BLaER1 (cell line): ENCODE measurements at regions not wholly inside any gene's neighbourhood (a gene's known extent, or its start where the extent isn't known, plus 50 kb on each side); places are given as distances from the start of the nearest gene placed in this dataset.
"Not testable (repeated sequence)": the region's sequence is repeated elsewhere in the genome, so short reads cannot be mapped to it uniquely, and the experiment has no call there.

Experiments used
- H3K27ac ChIP-seq: shearing (Covaris generic); formaldehyde crosslinking; 2 replicates; pipeline ENCODE4 v1.8.1; 2022
- H3K27me3 ChIP-seq: shearing (Covaris generic); formaldehyde crosslinking; 2 replicates; pipeline ENCODE4 v1.8.1; 2022
- H3K36me3 ChIP-seq: shearing (Covaris generic); formaldehyde crosslinking; 2 replicates; pipeline ENCODE4 v1.8.1; 2022
- H3K4me1 ChIP-seq: shearing (Covaris generic); formaldehyde crosslinking; 2 replicates; pipeline ENCODE4 v1.8.1; 2022
- H3K4me2 ChIP-seq: shearing (Covaris generic); formaldehyde crosslinking; 2 replicates; pipeline ENCODE4 v1.8.1; 2022
- H3K4me3 ChIP-seq: shearing (Covaris generic); formaldehyde crosslinking; 2 replicates; pipeline ENCODE4 v1.8.1; 2022
- H3K9ac ChIP-seq: shearing (Covaris generic); formaldehyde crosslinking; 2 replicates; pipeline ENCODE4 v1.8.1; 2022
- H3K9me3 ChIP-seq: shearing (Covaris generic); formaldehyde crosslinking; 2 replicates; pipeline ENCODE4 v1.8.1; 2022
- H4K20me1 ChIP-seq: shearing (Covaris generic); formaldehyde crosslinking; 2 replicates; pipeline ENCODE4 v1.8.1; 2022
- Cebpa-rat ChIP-seq: shearing (Covaris generic); IDR thresholded peaks from 2 replicates; pipeline ENCODE4 v1.8.1; 2022

GRCh38 chr6:125637207-125637606 lies 112.2 kb upstream of the HEY2 start:
- no peak overlapping the region for H3K27ac ChIP-seq
- no peaks in the 10 kb centered on the region for H3K27me3 ChIP-seq
- no peaks in the 10 kb centered on the region for H3K9me3 ChIP-seq
- no peaks in the 10 kb centered on the region for H4K20me1 ChIP-seq
- H3K36me3 ChIP-seq, result no peaks in the 10 kb centered on the region
- no peak overlapping the region for H3K4me3 ChIP-seq
- H3K9ac ChIP-seq, result no peak overlapping the region
- H3K4me2 ChIP-seq, result no peak overlapping the region
- TF ChIP-seq Cebpa-rat, result no peak
- H3K4me1 ChIP-seq, result 0 out of 2 replicates have a peak, but pooled peaks cover 7% of the 10 kb centered on the region

GRCh38 chr6:125639466-125640020 lies 109.9 kb upstream of the HEY2 start:
- H3K4me1 ChIP-seq, result 0 out of 2 replicates have a peak, but pooled peaks cover 7% of the 10 kb centered on the region
- no peaks in the 10 kb centered on the region for H3K36me3 ChIP-seq
- H3K9ac ChIP-seq, result no peak overlapping the region
- no peak overlapping the region for H3K4me2 ChIP-seq
- H3K27me3 ChIP-seq, result no peaks in the 10 kb centered on the region
- H3K27ac ChIP-seq, result no peak overlapping the region
- H3K4me3 ChIP-seq, result no peak overlapping the region
- H3K9me3 ChIP-seq, result peaks cover 5% of the 10 kb centered on the region
- H4K20me1 ChIP-seq, result no peaks in the 10 kb centered on the region
- TF ChIP-seq Cebpa-rat, result no peak

GRCh38 chr6:125640441-125641150 lies 108.8 kb upstream of the HEY2 start:
- no peak for TF ChIP-seq Cebpa-rat
- Histone ChIP-seq H3K27ac (no peak overlapping the region), H3K27me3 (no peaks in the 10 kb centered on the region), H4K20me1 (no peaks in the 10 kb centered on the region), H3K9me3 (peaks cover 7% of the 10 kb centered on the region), H3K4me3 (no peak overlapping the region), H3K4me1 (0 out of 2 replicates have a peak, but pooled peaks cover 7% of the 10 kb centered on the region), H3K9ac (no peak overlapping the region), H3K4me2 (no peak overlapping the region), H3K36me3 (no peaks in the 10 kb centered on the region)

GRCh38 chr6:125643967-125644661 lies 105.3 kb upstream of the HEY2 start:
- H3K9me3 ChIP-seq, H3K4me1 ChIP-seq, H3K27ac ChIP-seq, H3K36me3 ChIP-seq, H3K27me3 ChIP-seq, H3K9ac ChIP-seq, H4K20me1 ChIP-seq, H3K4me3 ChIP-seq, H3K4me2 ChIP-seq: not testable (repeated sequence)

- TF ChIP-seq Cebpa-rat, result no peak
- H3K9ac ChIP-seq, result no peak overlapping the region
- no peak overlapping the region for H3K4me3 ChIP-seq
- no peaks in the 10 kb centered on the region for H3K27me3 ChIP-seq
- H3K4me1 ChIP-seq, result no peaks in the 10 kb centered on the region
- no peaks in the 10 kb centered on the region for H4K20me1 ChIP-seq
- no peak overlapping the region for H3K27ac ChIP-seq
- H3K9me3 ChIP-seq, result peaks cover 7% of the 10 kb centered on the region
- no peak overlapping the region for H3K4me2 ChIP-seq
- no peaks in the 10 kb centered on the region for H3K36me3 ChIP-seq
These were observed 102.0 kb upstream of the HEY2 start for GRCh38 chr6:125647391-125647790.

GRCh38 chr6:125653752-125654151 lies 95.7 kb upstream of the HEY2 start:
- H3K27ac ChIP-seq, H3K27me3 ChIP-seq, H3K4me2 ChIP-seq, H3K4me1 ChIP-seq, H4K20me1 ChIP-seq, H3K9ac ChIP-seq, H3K9me3 ChIP-seq, H3K4me3 ChIP-seq, H3K36me3 ChIP-seq: not testable (repeated sequence)

- H4K20me1 ChIP-seq, result no peaks in the 10 kb centered on the region
- H3K27me3 ChIP-seq, result no peaks in the 10 kb centered on the region
- H3K4me1 ChIP-seq, result no peaks in the 10 kb centered on the region
- no peak overlapping the region for H3K4me3 ChIP-seq
- TF ChIP-seq Cebpa-rat, result no peak
- no peak overlapping the region for H3K27ac ChIP-seq
- no peaks in the 10 kb centered on the region for H3K9me3 ChIP-seq
- no peaks in the 10 kb centered on the region for H3K36me3 ChIP-seq
- H3K4me2 ChIP-seq, result no peak overlapping the region
- no peak overlapping the region for H3K9ac ChIP-seq
These were observed 93.9 kb upstream of the HEY2 start for GRCh38 chr6:125655511-125655910.

GRCh38 chr6:125656287-125656870 lies 93.1 kb upstream of the HEY2 start:
- no peaks in the 10 kb centered on the region for H3K27me3 ChIP-seq
- H3K4me2 ChIP-seq, result no peak overlapping the region
- no peak overlapping the region for H3K4me3 ChIP-seq
- no peaks in the 10 kb centered on the region for H3K4me1 ChIP-seq
- H3K36me3 ChIP-seq, result no peaks in the 10 kb centered on the region
- H3K27ac ChIP-seq, result no peak overlapping the region
- H3K9me3 ChIP-seq, result no peaks in the 10 kb centered on the region
- no peak for TF ChIP-seq Cebpa-rat
- H3K9ac ChIP-seq, result no peak overlapping the region
- H4K20me1 ChIP-seq, result no peaks in the 10 kb centered on the region

GRCh38 chr6:125658136-125658535 lies 91.3 kb upstream of the HEY2 start:
- no peaks in the 10 kb centered on the region for H4K20me1 ChIP-seq
- no peak overlapping the region for H3K4me3 ChIP-seq
- H3K4me1 ChIP-seq, result no peaks in the 10 kb centered on the region
- TF ChIP-seq Cebpa-rat, result no peak
- H3K9me3 ChIP-seq, result no peaks in the 10 kb centered on the region
- no peak overlapping the region for H3K9ac ChIP-seq
- no peak overlapping the region for H3K27ac ChIP-seq
- no peaks in the 10 kb centered on the region for H3K27me3 ChIP-seq
- no peak overlapping the region for H3K4me2 ChIP-seq
- no peaks in the 10 kb centered on the region for H3K36me3 ChIP-seq

- Histone ChIP-seq H3K27ac (no peak overlapping the region), H3K9me3 (no peaks in the 10 kb centered on the region), H3K27me3 (no peaks in the 10 kb centered on the region), H4K20me1 (no peaks in the 10 kb centered on the region), H3K4me3 (no peak overlapping the region), H3K4me2 (no peak overlapping the region), H3K9ac (no peak overlapping the region), H3K4me1 (no peaks in the 10 kb centered on the region), H3K36me3 (no peaks in the 10 kb centered on the region)
- no peak for TF ChIP-seq Cebpa-rat
These were observed 90.5 kb upstream of the HEY2 start for GRCh38 chr6:125658759-125659431.
